H9 (cell line): ENCODE measurements at regions not wholly inside any gene's neighbourhood (a gene's known extent, or its start where the extent isn't known, plus 50 kb on each side); places are given as distances from the start of the nearest gene placed in this dataset.

ENCODE experiments used
- DNase-seq: peaks from one replicate; pipeline ENCODE4 v3.0.0-alpha.2; 2017
- H2AFZ ChIP-seq: one replicate; pipeline ENCODE4 v1.6.1; 2013; ENCODE audit warnings: mild to moderate bottlenecking, low read length, control low read depth, moderate library complexity
- H2AK5ac ChIP-seq: 2 replicates; pipeline ENCODE4 v1.6.1; 2013; ENCODE audit warnings: low read length, control low read depth, mixed read lengths; ENCODE audit not compliant: insufficient read length
- H2BK120ac ChIP-seq: one replicate; pipeline ENCODE4 v1.6.1; 2013; ENCODE audit warnings: low read depth, mild to moderate bottlenecking, low read length, control low read depth, inconsistent platforms; ENCODE audit not compliant: poor library complexity, severe bottlenecking
- H2BK12ac ChIP-seq: 2 replicates; pipeline ENCODE4 v1.6.1; 2013; ENCODE audit warnings: low read length, control low read depth, mixed read lengths, low read depth; ENCODE audit not compliant: insufficient read length
- H2BK15ac ChIP-seq: 2 replicates; pipeline ENCODE4 v1.6.1; 2013; ENCODE audit warnings: low read depth, low read length, control low read depth
- H2BK20ac ChIP-seq: one replicate; pipeline ENCODE4 v1.6.1; 2013; ENCODE audit warnings: low read depth, mild to moderate bottlenecking, low read length, control low read depth, inconsistent platforms; ENCODE audit not compliant: poor library complexity, severe bottlenecking
- H2BK5ac ChIP-seq: 2 replicates; pipeline ENCODE4 v1.6.1; 2013; ENCODE audit warnings: low read length, control low read depth, mixed read lengths; ENCODE audit not compliant: insufficient read length
- H3K14ac ChIP-seq: 2 replicates; pipeline ENCODE4 v1.6.1; 2013; ENCODE audit warnings: low read length, control low read depth; ENCODE audit not compliant: insufficient read depth
- H3K18ac ChIP-seq: 2 replicates; pipeline ENCODE4 v1.6.1; 2013; ENCODE audit warnings: low read depth, mild to moderate bottlenecking, mixed read lengths, low read length, control low read depth; ENCODE audit not compliant: insufficient read length
- H3K23ac ChIP-seq: 2 replicates; pipeline ENCODE4 v1.6.1; 2013; ENCODE audit warnings: low read length, control low read depth, mixed read lengths, low read depth; ENCODE audit not compliant: insufficient read length
- H3K23me2 ChIP-seq: 2 replicates; pipeline ENCODE4 v1.6.1; 2013; ENCODE audit warnings: low read depth, mild to moderate bottlenecking, mixed read lengths, low read length, control low read depth; ENCODE audit not compliant: insufficient read length, poor library complexity, severe bottlenecking
- H3K27ac ChIP-seq: 2 replicates; pipeline ENCODE4 v1.5.1; 2013; ENCODE audit warnings: low read length, control low read depth, mixed read lengths, low read depth; ENCODE audit not compliant: insufficient read length
- H3K27me3 ChIP-seq: 2 replicates; pipeline ENCODE4 v1.6.1; 2013; ENCODE audit warnings: low read length, control low read depth, inconsistent platforms; ENCODE audit not compliant: insufficient read depth
- H3K4ac ChIP-seq: 2 replicates; pipeline ENCODE4 v1.6.1; 2013; ENCODE audit warnings: low read depth, mild to moderate bottlenecking, control low read depth, inconsistent platforms, low read length, moderate library complexity
- H3K4me1 ChIP-seq: 2 replicates; pipeline ENCODE4 v1.6.1; 2013; ENCODE audit warnings: low read length, control low read depth, inconsistent platforms; ENCODE audit not compliant: insufficient read depth
- H3K4me2 ChIP-seq: 2 replicates; pipeline ENCODE4 v1.6.1; 2013; ENCODE audit warnings: low read length, control low read depth, mixed read lengths; ENCODE audit not compliant: insufficient read length, insufficient read depth
- H3K56ac ChIP-seq: 2 replicates; pipeline ENCODE4 v1.6.1; 2013; ENCODE audit warnings: low read depth, mild to moderate bottlenecking, mixed read lengths, low read length, control low read depth; ENCODE audit not compliant: insufficient read length
- H3K79me1 ChIP-seq: 2 replicates; pipeline ENCODE4 v1.6.1; 2013; ENCODE audit warnings: low read depth, mild to moderate bottlenecking, moderate library complexity, low read length, control low read depth, inconsistent platforms; ENCODE audit not compliant: insufficient read depth, poor library complexity, severe bottlenecking
- H3K79me2 ChIP-seq: 2 replicates; pipeline ENCODE4 v1.6.1; 2013; ENCODE audit warnings: low read length, control low read depth, inconsistent platforms; ENCODE audit not compliant: insufficient read depth
- H3K9ac ChIP-seq: 2 replicates; pipeline ENCODE4 v1.6.1; 2013; ENCODE audit warnings: low read length, control low read depth, mixed read lengths; ENCODE audit not compliant: insufficient read length; ENCODE audit errors: extremely low read depth
- H3K9me3 ChIP-seq: one replicate; pipeline ENCODE4 v1.6.1; 2013; ENCODE audit warnings: low read depth, low read length, inconsistent platforms; ENCODE audit not compliant: control insufficient read depth
- H3T11ph ChIP-seq: one replicate; pipeline ENCODE4 v1.6.1; 2013; ENCODE audit warnings: mild to moderate bottlenecking, low read length, control low read depth, inconsistent platforms
- H4K20me1 ChIP-seq: one replicate; pipeline ENCODE4 v1.6.1; 2013; ENCODE audit not compliant: control insufficient read depth, insufficient read length, insufficient read depth
- H4K5ac ChIP-seq: 2 replicates; pipeline ENCODE4 v1.6.1; 2013; ENCODE audit warnings: low read depth, mild to moderate bottlenecking, mixed read lengths, low read length, control low read depth; ENCODE audit not compliant: insufficient read length
- H4K8ac ChIP-seq: replicated peaks from 2 replicates; pipeline ENCODE4 v1.6.1; 2013; ENCODE audit warnings: low read length, control low read depth, mixed read lengths, low read depth; ENCODE audit not compliant: insufficient read length
- H4K91ac ChIP-seq: 2 replicates; pipeline ENCODE4 v1.6.1; 2013; ENCODE audit warnings: low read depth, mild to moderate bottlenecking, moderate library complexity, mixed read lengths, low read length, control low read depth; ENCODE audit not compliant: insufficient read length
- H3K27ac Mint-ChIP-seq, 3 experiments: 2 replicates in 2 of 3; 3 replicates in 1 of 3; pipeline ENCODE4 v1.8.0; 2020 to 2021; ENCODE audit warnings: mixed read lengths in 3 of 3, mild to moderate bottlenecking in 1 of 3, moderate library complexity in 1 of 3
- H3K27me3 Mint-ChIP-seq: 2 replicates; pipeline ENCODE4 v1.8.0; 2021; ENCODE audit warnings: low read depth, mild to moderate bottlenecking, moderate library complexity, mixed read lengths
- H3K36me3 Mint-ChIP-seq, 3 experiments: 2 replicates in 2 of 3; 3 replicates in 1 of 3; pipeline ENCODE4 v1.8.0; 2020 to 2021; ENCODE audit warnings: low read depth in 3 of 3, mixed read lengths in 3 of 3; ENCODE audit not compliant: insufficient read depth in 1 of 3
- H3K4me1 Mint-ChIP-seq, 2 experiments: 2 replicates each; pipeline ENCODE4 v1.8.0; 2020; ENCODE audit warnings: mixed read lengths in 2 of 2
- H3K4me3 Mint-ChIP-seq, 2 experiments: 2 replicates in 1 of 2; 3 replicates in 1 of 2; pipeline ENCODE4 v1.8.0; 2020 to 2021; ENCODE audit warnings: mild to moderate bottlenecking in 2 of 2, mixed read lengths in 2 of 2, moderate library complexity in 1 of 2
- H3K9me3 Mint-ChIP-seq, 2 experiments: 2 replicates in 1 of 2; 3 replicates in 1 of 2; pipeline ENCODE4 v1.8.0; 2020; ENCODE audit warnings: mild to moderate bottlenecking in 2 of 2, mixed read lengths in 2 of 2, moderate library complexity in 1 of 2
- WGBS: extraction: QIAGEN DNeasy Blood & Tissue Kit; methylation state at CpG from one replicate; pipeline ENCODE4 v1.1.7; 2013; ENCODE audit warnings: missing lambda C conversion rate, low lambda C conversion rate, mixed read lengths; ENCODE audit not compliant: insufficient read length; ENCODE audit errors: extremely low coverage; 5-methylcytosine and 5-hydroxymethylcytosine counted together
- TF ChIP-seq, protein P1 (sequence below): fragments of 200-600 bp; sonication (generic); conservative IDR thresholded peaks from 3 replicates; pipeline ENCODE4 v1.8.0; 2021; ENCODE audit warnings: antibody characterized with exemption, mild to moderate bottlenecking

DNA sequence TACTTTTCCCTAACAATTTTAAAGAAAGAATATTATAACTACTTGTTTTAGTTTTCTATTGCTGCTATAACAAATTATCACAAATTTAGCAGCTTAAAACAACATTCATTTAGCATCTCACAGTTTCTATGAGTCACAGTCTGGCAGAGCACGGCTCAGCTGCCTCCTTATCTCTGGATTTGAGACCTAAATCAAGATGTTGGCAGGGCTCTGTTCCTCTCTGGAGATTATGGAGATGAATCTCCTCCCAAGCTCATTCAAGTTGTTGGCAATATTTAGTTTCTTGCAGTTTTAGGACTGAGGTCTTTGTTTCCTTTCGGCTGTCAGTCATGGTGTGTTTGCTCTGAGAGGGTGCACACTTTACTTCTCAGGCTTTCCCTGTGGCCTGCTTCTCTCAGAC, 1065.8 kb upstream of the EYS start:
- no peak for DNase-seq
- H3K27ac Mint-ChIP-seq = no peak overlapping the region
- Histone ChIP-seq H2BK15ac (no peak overlapping the region), H2BK120ac (no peak overlapping the region), H3K79me1 (no peaks in the 10 kb centered on the region), H3K23me2 (no peaks in the 10 kb centered on the region), H2BK12ac (no peak overlapping the region), H2BK20ac (no peak overlapping the region), H3K18ac (no peak overlapping the region), H4K20me1 (no peaks in the 10 kb centered on the region), H3T11ph (no peak overlapping the region), H3K9ac (no peak overlapping the region), H4K91ac (no peak overlapping the region), H3K79me2 (no peaks in the 10 kb centered on the region), H3K23ac (no peak overlapping the region), H2AFZ (no peak overlapping the region), H3K9me3 (no peaks in the 10 kb centered on the region), H2BK5ac (no peak overlapping the region), H3K4me2 (no peak overlapping the region), H3K56ac (no peak overlapping the region), H3K14ac (no peak overlapping the region), H2AK5ac (no peak overlapping the region), H3K4me1 (no peaks in the 10 kb centered on the region), H4K5ac (no peak overlapping the region), H3K4ac (no peak overlapping the region), H3K27ac (no peak overlapping the region), H3K27me3 (no peaks in the 10 kb centered on the region), H4K8ac (no peak overlapping the region)
- H3K36me3 Mint-ChIP-seq = peaks cover 0 to 14% (median 0%) of the 10 kb centered on the region in 3 experiments; a peak in 3 of 7 replicates
- H3K4me1 Mint-ChIP-seq = no peaks in the 10 kb centered on the region
- TF ChIP-seq, protein P1, sequence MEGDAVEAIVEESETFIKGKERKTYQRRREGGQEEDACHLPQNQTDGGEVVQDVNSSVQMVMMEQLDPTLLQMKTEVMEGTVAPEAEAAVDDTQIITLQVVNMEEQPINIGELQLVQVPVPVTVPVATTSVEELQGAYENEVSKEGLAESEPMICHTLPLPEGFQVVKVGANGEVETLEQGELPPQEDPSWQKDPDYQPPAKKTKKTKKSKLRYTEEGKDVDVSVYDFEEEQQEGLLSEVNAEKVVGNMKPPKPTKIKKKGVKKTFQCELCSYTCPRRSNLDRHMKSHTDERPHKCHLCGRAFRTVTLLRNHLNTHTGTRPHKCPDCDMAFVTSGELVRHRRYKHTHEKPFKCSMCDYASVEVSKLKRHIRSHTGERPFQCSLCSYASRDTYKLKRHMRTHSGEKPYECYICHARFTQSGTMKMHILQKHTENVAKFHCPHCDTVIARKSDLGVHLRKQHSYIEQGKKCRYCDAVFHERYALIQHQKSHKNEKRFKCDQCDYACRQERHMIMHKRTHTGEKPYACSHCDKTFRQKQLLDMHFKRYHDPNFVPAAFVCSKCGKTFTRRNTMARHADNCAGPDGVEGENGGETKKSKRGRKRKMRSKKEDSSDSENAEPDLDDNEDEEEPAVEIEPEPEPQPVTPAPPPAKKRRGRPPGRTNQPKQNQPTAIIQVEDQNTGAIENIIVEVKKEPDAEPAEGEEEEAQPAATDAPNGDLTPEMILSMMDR = no peak
- no CpG with 5 or more reads among the region's 2 CpGs for WGBS
- peaks cover 11 to 16% of the 10 kb centered on the region in 2 experiments for H3K9me3 Mint-ChIP-seq
- H3K27me3 Mint-ChIP-seq = no peaks in the 10 kb centered on the region
- no peak overlapping the region for H3K4me3 Mint-ChIP-seq
